ENCODE measurements at regions not wholly inside any gene's neighbourhood (a gene's known extent, or its start where the extent isn't known, plus 50 kb on each side); places are given as distances from the start of the nearest gene placed in this dataset.

DNA sequence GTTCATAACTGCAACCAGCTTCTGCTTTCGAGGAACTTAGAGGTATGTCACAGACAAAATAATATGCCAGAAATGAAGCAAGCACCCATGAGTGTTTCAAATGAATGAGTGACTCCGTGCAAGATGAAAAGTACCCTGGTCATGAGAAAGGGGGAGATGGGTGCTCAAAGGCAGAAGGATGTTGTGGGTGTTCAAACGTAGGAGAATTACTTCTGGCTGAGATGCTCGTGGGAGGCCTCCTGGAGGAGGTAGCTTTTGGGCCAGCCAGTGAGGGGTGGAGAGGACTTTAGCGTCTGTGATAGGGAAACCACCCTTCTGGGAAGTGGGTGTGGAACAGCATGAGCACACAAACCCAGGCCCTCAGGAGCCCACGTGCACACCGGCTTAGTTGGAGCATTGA is 113.8 kb downstream of the SYF2 start:
- Mint-ChIP-seq H3K27ac (no peak overlapping the region; a peak in 1 of 7 replicates), H3K36me3 (ENCODE audit: insufficient read depth in 1 of 3, low read depth in 3 of 3) (no peaks in the 10 kb centered on the region), H3K9me3 (no peaks in the 10 kb centered on the region), H3K4me1 (no peaks in the 10 kb centered on the region), H3K27me3 (ENCODE audit: low read depth) (peaks cover 11% of the 10 kb centered on the region), H3K4me3 (no peak overlapping the region)
- Histone ChIP-seq H3K14ac (ENCODE audit: insufficient read depth, low read length) (no peak overlapping the region), H3K79me1 (ENCODE audit: insufficient read depth, low read depth, low read length, poor library complexity, severe bottlenecking) (no peaks in the 10 kb centered on the region), H4K8ac (replicated peaks; ENCODE audit: insufficient read length, low read depth, low read length) (no peak overlapping the region), H4K5ac (ENCODE audit: insufficient read length, low read depth, low read length) (no peak overlapping the region), H3K4me2 (ENCODE audit: insufficient read depth, insufficient read length, low read length) (no peak overlapping the region), H2AK5ac (ENCODE audit: insufficient read length, low read length) (no peak overlapping the region), H3K27ac (ENCODE audit: insufficient read length, low read depth, low read length) (no peak overlapping the region), H2BK12ac (ENCODE audit: insufficient read length, low read depth, low read length) (no peak overlapping the region), H3K23ac (ENCODE audit: insufficient read length, low read depth, low read length) (no peak overlapping the region), H3K4ac (ENCODE audit: low read depth, low read length) (no peak overlapping the region), H2BK5ac (ENCODE audit: insufficient read length, low read length) (no peak overlapping the region), H4K91ac (ENCODE audit: insufficient read length, low read depth, low read length) (no peak overlapping the region), H4K20me1 (ENCODE audit: control insufficient read depth, insufficient read depth, insufficient read length) (no peaks in the 10 kb centered on the region), H3T11ph (ENCODE audit: low read length) (no peak overlapping the region), H3K4me1 (ENCODE audit: insufficient read depth, low read length) (no peaks in the 10 kb centered on the region), H3K23me2 (ENCODE audit: insufficient read length, low read depth, low read length, poor library complexity, severe bottlenecking) (no peaks in the 10 kb centered on the region), H3K18ac (ENCODE audit: insufficient read length, low read depth, low read length) (no peak overlapping the region), H3K79me2 (ENCODE audit: insufficient read depth, low read length) (no peaks in the 10 kb centered on the region), H2AFZ (ENCODE audit: low read length) (no peak overlapping the region), H3K9ac (ENCODE audit: extremely low read depth, insufficient read length, low read length) (no peak overlapping the region), H2BK20ac (ENCODE audit: low read depth, low read length, poor library complexity, severe bottlenecking) (no peak overlapping the region), H3K56ac (ENCODE audit: insufficient read length, low read depth, low read length) (no peak overlapping the region), H2BK15ac (ENCODE audit: low read depth, low read length) (no peak overlapping the region), H3K9me3 (ENCODE audit: control insufficient read depth, low read depth, low read length) (no peaks in the 10 kb centered on the region), H2BK120ac (ENCODE audit: low read depth, low read length, poor library complexity, severe bottlenecking) (no peak overlapping the region), H3K27me3 (ENCODE audit: insufficient read depth, low read length) (no peaks in the 10 kb centered on the region)
- no peak for DNase-seq
- WGBS (ENCODE audit: extremely low coverage, insufficient read length, low lambda C conversion rate), result no CpG with 5 or more reads among the region's 7 CpGs
- TF ChIP-seq, protein P1, sequence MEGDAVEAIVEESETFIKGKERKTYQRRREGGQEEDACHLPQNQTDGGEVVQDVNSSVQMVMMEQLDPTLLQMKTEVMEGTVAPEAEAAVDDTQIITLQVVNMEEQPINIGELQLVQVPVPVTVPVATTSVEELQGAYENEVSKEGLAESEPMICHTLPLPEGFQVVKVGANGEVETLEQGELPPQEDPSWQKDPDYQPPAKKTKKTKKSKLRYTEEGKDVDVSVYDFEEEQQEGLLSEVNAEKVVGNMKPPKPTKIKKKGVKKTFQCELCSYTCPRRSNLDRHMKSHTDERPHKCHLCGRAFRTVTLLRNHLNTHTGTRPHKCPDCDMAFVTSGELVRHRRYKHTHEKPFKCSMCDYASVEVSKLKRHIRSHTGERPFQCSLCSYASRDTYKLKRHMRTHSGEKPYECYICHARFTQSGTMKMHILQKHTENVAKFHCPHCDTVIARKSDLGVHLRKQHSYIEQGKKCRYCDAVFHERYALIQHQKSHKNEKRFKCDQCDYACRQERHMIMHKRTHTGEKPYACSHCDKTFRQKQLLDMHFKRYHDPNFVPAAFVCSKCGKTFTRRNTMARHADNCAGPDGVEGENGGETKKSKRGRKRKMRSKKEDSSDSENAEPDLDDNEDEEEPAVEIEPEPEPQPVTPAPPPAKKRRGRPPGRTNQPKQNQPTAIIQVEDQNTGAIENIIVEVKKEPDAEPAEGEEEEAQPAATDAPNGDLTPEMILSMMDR (conservative IDR thresholded peaks at IDR 0.05), result no peak

All from H9 (cell line).